SK-N-SH (cell line): ENCODE measurements at regions not wholly inside any gene's neighbourhood (a gene's known extent, or its start where the extent isn't known, plus 50 kb on each side); places are given as distances from the start of the nearest gene placed in this dataset.

Experiments used
- CTCF ChIA-PET: fragments of 300-600, 350-600 bp; formaldehyde crosslinking; extraction: SDS; loops from one replicate; lab custom pipeline; 2021; lab: Yijun Ruan, JAX
- POLR2A ChIA-PET: fragments of 350-600 bp; sonication (Branson Sonifier 250); formaldehyde crosslinking; extraction: SDS; loops from one replicate; lab custom pipeline; 2020; ENCODE audit warnings: antibody characterized with exemption, inconsistent platforms; lab: Yijun Ruan, JAX
- DNase-seq: peaks from one replicate; pipeline ENCODE4 v3.0.0; 2012
- H2AFZ ChIP-seq: fragments of 200-600 bp; sonication (generic); 2 replicates; pipeline ENCODE4 v1.8.1; 2016; ENCODE audit warnings: antibody characterized with exemption, mild to moderate bottlenecking, low read depth
- H3F3A ChIP-seq: fragments of 200-600 bp; sonication (generic); replicated peaks from 2 replicates; pipeline ENCODE3; 2016; ENCODE audit warnings: antibody characterized with exemption, mild to moderate bottlenecking; ENCODE audit not compliant: insufficient read depth
- H3K27ac ChIP-seq, 2 experiments: fragments of 200-500 bp in 1 of 2; fragments of 200-600 bp in 1 of 2; sonication (Bioruptor generic) in 1 of 2; sonication (generic), shearing (Covaris generic) in 1 of 2; 2 replicates each; pipeline versions ENCODE4 v1.5.1 to v1.6.1; 2014 to 2016; ENCODE audit warnings: low read depth in 2 of 2, inconsistent platforms in 1 of 2, low read length in 1 of 2, mild to moderate bottlenecking in 1 of 2, mixed read lengths in 1 of 2
- H3K27me3 ChIP-seq: fragments of 200-600 bp; sonication (generic), shearing (Covaris generic); 2 replicates; pipeline ENCODE4 v1.6.1; 2016; ENCODE audit warnings: mixed run types; ENCODE audit not compliant: insufficient read depth
- H3K36me3 ChIP-seq, 2 experiments: fragments of 200-500 bp in 1 of 2; fragments of 200-600 bp in 1 of 2; sonication (Bioruptor generic) in 1 of 2; sonication (generic) in 1 of 2; replicated peaks in 1 of 2; 2 replicates each; pipeline versions ENCODE3 to v1.5.1; 2014 to 2016; ENCODE audit warnings: low read length in 1 of 2, mild to moderate bottlenecking in 1 of 2; ENCODE audit not compliant: insufficient read depth in 2 of 2, control insufficient read depth in 1 of 2
- H3K4me1 ChIP-seq, 2 experiments: fragments of 200-500 bp in 1 of 2; fragments of 200-600 bp in 1 of 2; sonication (Bioruptor generic) in 1 of 2; sonication (generic), shearing (Covaris generic) in 1 of 2; 2 replicates each; pipeline versions ENCODE4 v1.5.1 to v1.6.1; 2014 to 2016; ENCODE audit warnings: low read depth in 1 of 2, low read length in 1 of 2, mixed run types in 1 of 2; ENCODE audit not compliant: insufficient read depth in 2 of 2, control insufficient read depth in 1 of 2
- H3K4me2 ChIP-seq: fragments of 200-600 bp; sonication (generic), shearing (Covaris generic); 2 replicates; pipeline ENCODE4 v1.6.1; 2017; ENCODE audit warnings: mixed run types
- H3K4me3 ChIP-seq, 2 experiments: fragments of 200-500 bp in 1 of 2; fragments of 200-600 bp in 1 of 2; sonication (Bioruptor generic) in 1 of 2; sonication (generic), shearing (Covaris generic) in 1 of 2; 2 replicates each; pipeline versions ENCODE4 v1.5.1 to v1.8.1; 2014 to 2016; ENCODE audit warnings: low read depth in 2 of 2, inconsistent platforms in 1 of 2, low read length in 1 of 2, mild to moderate bottlenecking in 1 of 2, mixed read lengths in 1 of 2, moderate library complexity in 1 of 2
- H3K79me2 ChIP-seq: fragments of 200-600 bp; sonication (generic); 2 replicates; pipeline ENCODE4 v1.8.1; 2017; ENCODE audit warnings: mild to moderate bottlenecking; ENCODE audit not compliant: insufficient read depth
- H3K9ac ChIP-seq: fragments of 200-600 bp; sonication (generic); 2 replicates; pipeline ENCODE4 v1.6.1; 2017; ENCODE audit warnings: mixed run types
- H3K9me2 ChIP-seq: fragments of 200-600 bp; sonication (generic); 2 replicates; pipeline ENCODE4 v1.6.1; 2017; ENCODE audit warnings: mixed run types
- H3K9me3 ChIP-seq: fragments of 200-600 bp; sonication (generic); 2 replicates; pipeline ENCODE4 v1.6.1; 2017; ENCODE audit warnings: mixed run types, mild to moderate bottlenecking, moderate library complexity
- H4K20me1 ChIP-seq: fragments of 200-600 bp; sonication (generic); 2 replicates; pipeline ENCODE4 v1.6.1; 2017; ENCODE audit warnings: mild to moderate bottlenecking, mixed run types; ENCODE audit not compliant: insufficient read depth
- CHD2 ChIP-seq: fragments of 150-350 bp; IDR thresholded peaks from 2 replicates; pipeline ENCODE4 v1.6.1; 2018; ENCODE audit warnings: low read length; ENCODE audit not compliant: partially characterized antibody
- CTCF ChIP-seq: fragments of 200-600 bp; sonication (generic); IDR thresholded peaks from 2 replicates; pipeline ENCODE4 v1.6.1; 2017; ENCODE audit warnings: antibody characterized with exemption, mild to moderate bottlenecking, moderate library complexity
- EZH2phosphoT487 ChIP-seq: fragments of 200-600 bp; sonication (generic); IDR thresholded peaks from 2 replicates; pipeline ENCODE4 v1.6.1; 2017; ENCODE audit warnings: low read depth, mixed run types, mild to moderate bottlenecking, antibody characterized with exemption, moderate library complexity, borderline replicate concordance
- FOSL2 ChIP-seq: IDR thresholded peaks from 2 replicates; pipeline ENCODE4 v1.4.0; 2012; ENCODE audit warnings: low read depth, mild to moderate bottlenecking, moderate library complexity, borderline replicate concordance
- FOXJ3 ChIP-seq: sonication (generic); formaldehyde crosslinking; IDR thresholded peaks from 2 replicates; pipeline ENCODE4 v1.5.1; 2020; ENCODE audit warnings: mild to moderate bottlenecking, missing genetic modification reagents
- FOXM1 ChIP-seq: IDR thresholded peaks from 2 replicates; pipeline ENCODE4 v1.4.0; 2012; ENCODE audit warnings: low read depth, mild to moderate bottlenecking
- GABPA ChIP-seq: IDR thresholded peaks from 2 replicates; pipeline ENCODE4 v1.4.0; 2012; ENCODE audit warnings: low read depth, mild to moderate bottlenecking
- GATA2 ChIP-seq: sonication (generic); formaldehyde crosslinking; IDR thresholded peaks from 2 replicates; pipeline ENCODE4 v1.5.0; 2020; ENCODE audit warnings: mild to moderate bottlenecking, missing genetic modification reagents
- IRF3 ChIP-seq: fragments of 150-350 bp; IDR thresholded peaks from 2 replicates; pipeline ENCODE4 v1.6.1; 2016; ENCODE audit warnings: mild to moderate bottlenecking, low read depth, low read length
- MAX ChIP-seq: IDR thresholded peaks from 2 replicates; pipeline ENCODE4 v1.4.0; 2012; ENCODE audit warnings: low read depth
- MEF2A ChIP-seq: IDR thresholded peaks from 2 replicates; pipeline ENCODE4 v1.4.0; 2012; ENCODE audit warnings: low read depth, borderline replicate concordance
- MXI1 ChIP-seq: IDR thresholded peaks from 2 replicates; pipeline ENCODE4 v1.6.1; 2012; ENCODE audit warnings: mild to moderate bottlenecking, low read depth, low read length, improper control_type of control experiment
- NFIC ChIP-seq: IDR thresholded peaks from 2 replicates; pipeline ENCODE4 v1.4.0; 2012; ENCODE audit warnings: borderline replicate concordance
- NRF1 ChIP-seq: IDR thresholded peaks from 2 replicates; pipeline ENCODE4 v1.6.1; 2012; ENCODE audit warnings: low read depth, mild to moderate bottlenecking, low read length
- PBX3 ChIP-seq: IDR thresholded peaks from 2 replicates; pipeline ENCODE4; 2012
- POLR2AphosphoS5 ChIP-seq: IDR thresholded peaks from 2 replicates; pipeline ENCODE4 v1.6.1; 2012; ENCODE audit warnings: low read depth, low read length
- RAD21 ChIP-seq: IDR thresholded peaks from 2 replicates; pipeline ENCODE4 v1.6.1; 2012; ENCODE audit warnings: mild to moderate bottlenecking, low read length
- RCOR1 ChIP-seq: fragments of 150-350 bp; IDR thresholded peaks from 2 replicates; pipeline ENCODE4 v1.6.1; 2017; ENCODE audit warnings: antibody characterized with exemption, low read length
- RXRA ChIP-seq: IDR thresholded peaks from 2 replicates; pipeline ENCODE4 v1.4.0; 2012; ENCODE audit warnings: low read depth, mild to moderate bottlenecking, borderline replicate concordance
- SIN3A ChIP-seq: IDR thresholded peaks from 2 replicates; pipeline ENCODE4 v1.6.1; 2012; ENCODE audit warnings: low read depth, mild to moderate bottlenecking, low read length, moderate library complexity, borderline replicate concordance
- SMC3 ChIP-seq: IDR thresholded peaks from 2 replicates; pipeline ENCODE4 v1.6.1; 2012; ENCODE audit warnings: low read depth, low read length, improper control_type of control experiment
- TCF12 ChIP-seq: IDR thresholded peaks from 2 replicates; pipeline ENCODE4 v1.4.0; 2012
- TEAD4 ChIP-seq: IDR thresholded peaks from 2 replicates; pipeline ENCODE4 v1.4.0; 2012; ENCODE audit warnings: mild to moderate bottlenecking, borderline replicate concordance; ENCODE audit not compliant: insufficient read depth
- USF1 ChIP-seq: IDR thresholded peaks from 2 replicates; pipeline ENCODE4 v1.4.0; 2012; ENCODE audit warnings: low read depth, borderline replicate concordance
- USF2 ChIP-seq: fragments of 150-350 bp; IDR thresholded peaks from 2 replicates; pipeline ENCODE4 v1.6.1; 2017; ENCODE audit warnings: antibody characterized with exemption, low read length, low read depth, borderline replicate concordance
- ZBTB33 ChIP-seq: IDR thresholded peaks from 2 replicates; pipeline ENCODE4 v1.4.0; 2012; ENCODE audit warnings: low read depth, borderline replicate concordance
- WGBS: methylation state at CpG from one replicate; pipeline ENCODE4 v1.1.6; 2017; ENCODE audit warnings: low lambda C conversion rate; 5-methylcytosine and 5-hydroxymethylcytosine counted together

- H3K4me3 ChIP-seq: no peak overlapping the region
- CTCF ChIA-PET: interaction anchor here (1.2 kb wide), 1 partner anchor 164 kb away, joined by 3 read pairs; no protein-coding TSS in a partner anchor
- 14% methylated on average over 4 of the region's 4 CpGs for WGBS
- TF ChIP-seq USF2 (no peak), TEAD4 (0 out of 2 replicates have a peak, but pooled peaks have one; percentile 29), TCF12 (peak; percentile 64), USF1 (no peak), CHD2 (no peak), GATA2 (CRISPR knock-in tag) (no peak), NFIC (no peak), FOSL2 (peak; percentile 62), MEF2A (peak; percentile 93), FOXM1 (no peak), CTCF (no peak), SMC3 (no peak), RAD21 (no peak), SIN3A (no peak), RXRA (no peak), EZH2phosphoT487 (no peak), MAX (no peak), MXI1 (no peak), PBX3 (peak; percentile 73), FOXJ3 (no peak), GABPA (no peak), NRF1 (no peak), ZBTB33 (no peak), RCOR1 (no peak), IRF3 (no peak), POLR2AphosphoS5 (no peak; the same call in 1 of the 2 replicates)
These were observed 183.4 kb downstream of the MACC1 start for GRCh38 chr7:20033621-20034400.

More at GRCh38 chr7:20033621-20034400, 183.4 kb downstream of the MACC1 start:
- H3K9me3 ChIP-seq: no peaks in the 10 kb centered on the region
- peaks cover 9% of the 10 kb centered on the region for H3F3A ChIP-seq
- H2AFZ ChIP-seq: peak overlapping the region; percentile 2; the same call in 1 of the 2 replicates
- H3K27ac ChIP-seq: peak overlapping the region in 1 of 2 experiments; percentile 68; a peak in 2 of 4 replicates
- H3K9ac ChIP-seq: peak overlapping the region; percentile 40
- POLR2A ChIA-PET: no interaction called here
- no peaks in the 10 kb centered on the region for H3K27me3 ChIP-seq
- no peaks in the 10 kb centered on the region for H3K36me3 ChIP-seq
- DNase-seq: no peak
- H3K9me2 ChIP-seq: no peaks in the 10 kb centered on the region
- H3K79me2 ChIP-seq: no peaks in the 10 kb centered on the region
- no peaks in the 10 kb centered on the region for H4K20me1 ChIP-seq
- H3K4me2 ChIP-seq: peak overlapping the region; percentile 40
- peaks cover 0 to 16% of the 10 kb centered on the region in 2 experiments; a peak in 2 of 4 replicates for H3K4me1 ChIP-seq
